Pancreas (tissue), 10 donors: ENCODE measurements at regions not wholly inside any gene's neighbourhood (a gene's known extent, or its start where the extent isn't known, plus 50 kb on each side); places are given as distances from the start of the nearest gene placed in this dataset.

ENCODE experiments used
- ATAC-seq, 4 donors: fragments of 200-7000 bp; cut with Tn5 transposase; one replicate each; pipeline versions ENCODE4 v1.8.0 to v1.9.1; 2020; ENCODE audit warnings: mild to moderate bottlenecking in 4 of 4, moderate library complexity in 4 of 4
- DNase-seq, 6 donors: peaks; one replicate each; pipeline ENCODE4 v3.0.0-alpha.2; 2020
- FAIRE-seq: peaks from 2 replicates; lab custom pipeline; 2012; peaks lifted over from hg19 to GRCh38; lab: Jason Lieb, UNC
- H3K27ac ChIP-seq, 4 donors: fragments of 200-600 bp; sonication (generic); 1 replicate in 3 of 4; 2 replicates in 1 of 4; pipeline versions ENCODE4 v1.5.0 to v1.8.0; 2020
- H3K27me3 ChIP-seq, 4 donors: fragments of 200-600 bp; one replicate each; pipeline ENCODE4 v1.8.0; 2021
- H3K36me3 ChIP-seq, 3 donors: fragments of 200-600 bp; sonication (generic) in 1 of 3; one replicate each; pipeline versions ENCODE4 v1.5.0 to v1.8.0; 2020 to 2021
- H3K4me1 ChIP-seq, 3 donors: fragments of 200-600 bp; one replicate each; pipeline ENCODE4 v1.8.0; 2021
- H3K4me3 ChIP-seq, 4 donors: fragments of 200-600 bp; sonication (generic) in 2 of 4; one replicate each; pipeline versions ENCODE4 v1.5.0 to v1.8.0; 2020 to 2021
- H3K9me3 ChIP-seq, 4 donors: fragments of 200-600 bp; one replicate each; pipeline ENCODE4 v1.8.0; 2021
- WGBS, 2 donors: extraction: QIAGEN DNeasy Blood & Tissue Kit; methylation state at CpG; one replicate each; pipeline ENCODE4 v1.1.7; 2013; 5-methylcytosine and 5-hydroxymethylcytosine counted together
- intact Hi-C, 3 donors: fragments of 100-400 bp; cut with DNase I; formaldehyde crosslinking; loops; one replicate each; pipeline versions ENCODE4 v1.11.1 to v1.14.2; 2022
- TF ChIP-seq, protein P1 (sequence below), 4 donors: fragments of 200-600 bp; sonication (generic) in 3 of 4; IDR thresholded peaks; one replicate each; pipeline versions ENCODE4 v1.5.0 to v1.8.0; 2021; ENCODE audit warnings: antibody characterized with exemption in 4 of 4
- donor health status: healthy with polysubstance abuse.
- donor health status: DM: no; HTN: no; CAD: no; lungs with moderate emphysema.
- donor health status: DM: no; HTN: no; CAD: no.
- donor health status: control.
- donor health status: control.
- donor health status: Bipolar disorder and iron deficiency.
- donor health status: DM: yes; HTN: yes; CAD: no.
- donor health status: DM: no; HTN: no; CAD: no.
- donor health status: DM: no; HTN: no; CAD: no.
- donor health status: DM: yes; HTN: yes; CAD: no.

DNA sequence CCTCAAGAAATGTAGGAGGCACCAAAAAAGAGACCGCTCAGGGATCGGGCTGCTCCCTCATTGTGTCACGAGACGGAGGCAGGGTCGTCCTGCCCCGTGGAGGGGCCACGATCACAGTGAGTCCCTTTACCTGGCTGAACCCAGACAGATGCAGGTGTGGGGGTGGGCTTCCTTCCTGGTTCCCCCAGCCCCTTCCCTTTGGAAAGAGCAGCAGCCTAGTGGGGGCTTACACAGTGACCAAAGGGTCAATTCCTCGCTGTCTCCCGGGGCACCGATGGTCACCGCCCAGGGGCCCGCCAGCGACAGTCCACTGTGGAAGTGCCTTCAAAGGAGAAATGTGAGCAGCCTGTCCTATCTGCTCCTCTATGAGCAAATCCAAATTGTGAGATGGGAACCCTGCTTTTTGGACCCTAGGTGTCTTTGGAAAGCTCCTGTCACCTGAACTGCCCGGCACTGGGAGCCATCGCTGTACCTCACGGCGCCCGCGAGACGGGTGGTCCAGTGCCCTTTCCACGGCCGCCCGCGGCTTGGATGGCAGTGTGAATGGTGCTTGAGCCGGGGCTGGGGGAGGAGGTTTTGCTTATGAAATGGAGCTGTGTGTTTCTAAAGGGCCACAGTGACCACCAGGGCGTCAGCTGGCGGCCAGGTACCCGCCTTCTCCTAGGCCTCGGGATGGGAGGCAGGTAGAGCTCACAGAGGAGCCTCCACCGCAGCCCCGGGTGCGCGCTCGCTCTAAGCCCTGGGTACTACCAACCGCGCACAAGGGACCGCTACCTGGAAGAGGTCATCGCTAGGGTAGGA lies 155.7 kb downstream of the KLF13 start:
- FAIRE-seq (no peak), ATAC-seq (no peak), DNase-seq (no peak)
- TF ChIP-seq, protein P1, sequence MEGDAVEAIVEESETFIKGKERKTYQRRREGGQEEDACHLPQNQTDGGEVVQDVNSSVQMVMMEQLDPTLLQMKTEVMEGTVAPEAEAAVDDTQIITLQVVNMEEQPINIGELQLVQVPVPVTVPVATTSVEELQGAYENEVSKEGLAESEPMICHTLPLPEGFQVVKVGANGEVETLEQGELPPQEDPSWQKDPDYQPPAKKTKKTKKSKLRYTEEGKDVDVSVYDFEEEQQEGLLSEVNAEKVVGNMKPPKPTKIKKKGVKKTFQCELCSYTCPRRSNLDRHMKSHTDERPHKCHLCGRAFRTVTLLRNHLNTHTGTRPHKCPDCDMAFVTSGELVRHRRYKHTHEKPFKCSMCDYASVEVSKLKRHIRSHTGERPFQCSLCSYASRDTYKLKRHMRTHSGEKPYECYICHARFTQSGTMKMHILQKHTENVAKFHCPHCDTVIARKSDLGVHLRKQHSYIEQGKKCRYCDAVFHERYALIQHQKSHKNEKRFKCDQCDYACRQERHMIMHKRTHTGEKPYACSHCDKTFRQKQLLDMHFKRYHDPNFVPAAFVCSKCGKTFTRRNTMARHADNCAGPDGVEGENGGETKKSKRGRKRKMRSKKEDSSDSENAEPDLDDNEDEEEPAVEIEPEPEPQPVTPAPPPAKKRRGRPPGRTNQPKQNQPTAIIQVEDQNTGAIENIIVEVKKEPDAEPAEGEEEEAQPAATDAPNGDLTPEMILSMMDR (IDR thresholded peaks at IDR 0.05), result no peak
- H3K4me3 ChIP-seq, result no peak overlapping the region
- no peak overlapping the region for H3K27ac ChIP-seq
- no peaks in the 10 kb centered on the region for H3K9me3 ChIP-seq
- WGBS, 2 donors, result 95 to 96% methylated on average over 38 of the region's 38 CpGs
- H3K4me1 ChIP-seq, result no peaks in the 10 kb centered on the region
- no peaks in the 10 kb centered on the region for H3K27me3 ChIP-seq
- intact Hi-C loops, result loop anchor here in 1 of 3 donors (5.0 to 10.0 kb wide), 2 partner anchors 45 to 818 kb away; no protein-coding TSS in a partner anchor
- no peaks in the 10 kb centered on the region for H3K36me3 ChIP-seq

DNA sequence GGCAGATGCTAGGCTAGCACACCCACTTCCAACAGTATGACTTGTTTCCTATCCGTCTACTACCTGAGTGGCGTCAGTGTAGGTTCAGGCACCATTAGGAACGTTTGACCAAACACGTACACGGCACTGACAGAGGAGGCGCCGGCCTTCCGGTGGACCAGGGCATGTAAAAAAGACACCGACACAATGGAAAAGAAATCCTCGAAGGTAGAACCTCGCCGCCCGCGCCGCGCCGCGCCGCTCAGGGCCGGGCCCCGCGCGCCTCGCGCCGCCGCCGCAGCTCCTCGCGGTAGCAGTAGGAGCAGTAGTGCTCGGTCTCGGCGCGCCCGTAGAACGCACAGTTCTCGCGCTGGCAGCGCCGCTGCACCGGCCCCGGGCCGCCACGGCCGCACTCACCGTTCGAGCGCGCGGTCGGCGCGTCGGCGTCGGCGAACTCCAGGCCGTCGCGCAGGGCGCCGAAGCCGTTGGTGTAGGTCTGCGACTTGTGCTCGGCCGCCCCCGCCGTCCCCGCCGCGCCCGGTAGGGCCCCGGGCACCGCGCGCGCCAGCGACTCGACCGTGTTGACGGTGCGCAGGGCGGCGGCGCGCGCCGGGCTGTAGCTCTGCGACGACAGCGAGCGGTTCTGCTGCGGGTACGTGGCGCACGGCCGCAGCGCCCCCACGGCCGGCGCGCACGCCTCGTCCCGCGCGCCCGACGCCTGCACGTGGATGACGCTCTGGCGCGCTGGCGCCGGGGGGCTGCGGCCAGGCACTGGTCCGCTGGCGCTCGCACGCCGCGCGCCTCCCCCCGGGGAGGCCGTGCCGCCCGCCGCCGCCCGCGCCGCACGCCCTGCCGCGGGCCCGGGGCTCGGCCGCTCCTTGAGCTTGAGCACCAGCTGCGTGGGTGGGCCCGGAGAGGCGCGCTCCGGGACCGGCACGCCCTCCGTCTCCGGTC lies 156.7 kb downstream of the KLF13 start:
- Histone ChIP-seq H3K36me3 (no peaks in the 10 kb centered on the region), H3K4me1 (peaks cover 0 to 6% (median 6%) of the 10 kb centered on the region in 3 donors), H3K27me3 (no peaks in the 10 kb centered on the region), H3K4me3 (peak overlapping the region in 1 of 4 donors; percentile 10), H3K9me3 (no peaks in the 10 kb centered on the region), H3K27ac (no peak overlapping the region)
- DNase-seq (no peak), FAIRE-seq (no peak), ATAC-seq (no peak)
- intact Hi-C loops, result loop anchor here in 1 of 3 donors (5.0 to 10.0 kb wide), 2 partner anchors 46 to 819 kb away; no protein-coding TSS in a partner anchor
- TF ChIP-seq, protein P1 (IDR thresholded peaks at IDR 0.05), result no peak
- WGBS, 2 donors, result 17 to 38% methylated on average over 102 to 147 of the region's 147 CpGs

DNA sequence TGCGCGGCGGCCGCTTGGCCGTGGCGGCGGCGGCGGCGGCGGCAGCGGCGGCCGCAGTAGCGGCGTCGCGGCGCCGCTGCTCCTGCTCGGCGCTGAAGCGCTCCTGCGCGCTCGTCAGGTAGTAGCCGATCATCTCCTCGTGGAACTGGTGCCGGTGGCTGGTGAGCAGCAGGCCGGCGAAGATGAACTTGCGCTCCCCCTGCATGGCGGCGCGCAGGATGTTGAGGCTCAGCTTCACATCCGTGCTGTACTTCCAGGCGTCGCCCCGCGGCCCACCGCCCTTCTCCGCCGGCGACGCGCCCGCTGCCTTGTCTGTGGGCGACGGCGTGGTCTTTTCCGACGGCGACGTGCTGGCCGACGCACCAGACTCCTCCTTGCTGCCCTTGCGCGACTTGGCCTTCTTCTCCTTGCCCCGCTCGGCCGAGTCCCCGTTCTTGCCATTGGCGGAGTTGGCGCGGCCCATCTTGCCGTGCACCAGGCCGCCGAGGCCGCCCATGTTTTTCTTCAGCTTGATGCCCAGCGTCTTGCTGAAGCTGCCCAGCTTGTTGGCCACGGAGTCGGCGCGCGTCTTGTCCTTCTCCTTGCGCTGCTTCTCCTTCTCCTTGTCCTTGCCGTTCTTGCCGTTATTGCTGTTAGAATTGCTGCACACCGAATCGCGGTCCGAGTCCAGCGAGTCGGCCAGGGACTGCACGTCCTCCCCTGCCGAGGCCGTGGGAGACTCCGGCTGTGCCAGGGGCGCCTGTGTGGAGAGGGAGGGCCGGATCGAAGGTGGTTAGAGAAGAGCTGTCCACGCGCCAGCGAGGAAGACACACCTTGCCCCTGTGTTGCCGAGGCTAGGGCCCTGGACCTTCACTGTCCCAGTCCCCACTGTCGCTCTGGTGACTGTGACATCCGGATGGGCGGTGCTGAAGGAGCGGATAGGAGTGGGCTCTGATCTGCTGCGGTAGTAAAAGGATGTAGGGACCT lies 157.6 kb downstream of the KLF13 start:
- intact Hi-C loops, result loop anchor here in 1 of 3 donors (5.0 to 10.0 kb wide), 2 partner anchors 47 to 819 kb away; no protein-coding TSS in a partner anchor
- H3K27me3 ChIP-seq, result no peaks in the 10 kb centered on the region
- TF ChIP-seq, protein P1 (IDR thresholded peaks at IDR 0.05), result no peak
- ATAC-seq, result no peak
- H3K36me3 ChIP-seq, result no peaks in the 10 kb centered on the region
- DNase-seq, result peak in 1 of 6 donors; percentile 62
- H3K9me3 ChIP-seq, result no peaks in the 10 kb centered on the region
- WGBS, 2 donors, result 78 to 80% methylated on average over 82 to 100 of the region's 100 CpGs
- peaks cover 0 to 9% (median 8%) of the 10 kb centered on the region in 3 donors for H3K4me1 ChIP-seq
- no peak overlapping the region for H3K27ac ChIP-seq
- no peak overlapping the region for H3K4me3 ChIP-seq
- FAIRE-seq, result no peak

DNA sequence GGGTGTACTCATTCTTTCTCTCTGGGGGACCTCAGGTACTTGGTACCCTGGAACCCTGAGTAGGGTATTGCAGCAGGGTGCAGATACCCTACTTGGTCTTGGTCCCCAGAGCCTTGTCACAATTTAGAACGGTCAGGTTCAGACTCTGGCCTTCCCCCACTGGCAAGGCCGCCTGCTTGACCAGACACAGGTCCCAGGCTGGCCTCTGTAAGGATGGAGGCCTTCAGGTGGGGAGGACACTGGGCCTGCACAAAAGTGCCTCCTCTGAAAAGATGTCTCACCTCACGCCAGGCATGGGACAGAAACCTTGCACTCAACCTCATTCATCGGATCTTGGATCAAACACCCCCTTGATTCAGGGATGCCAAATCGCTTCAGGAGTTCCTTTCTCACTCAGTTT lies 158.4 kb downstream of the KLF13 start:
- Histone ChIP-seq H3K4me1 (peaks cover 0 to 9% (median 8%) of the 10 kb centered on the region in 3 donors), H3K36me3 (no peaks in the 10 kb centered on the region), H3K27me3 (no peaks in the 10 kb centered on the region), H3K27ac (no peak overlapping the region), H3K4me3 (no peak overlapping the region), H3K9me3 (no peaks in the 10 kb centered on the region)
- ATAC-seq (no peak), DNase-seq (peak in 1 of 6 donors; percentile 3), FAIRE-seq (no peak)
- TF ChIP-seq, protein P1 (IDR thresholded peaks at IDR 0.05), result no peak
- intact Hi-C loops, result loop anchor here in 2 of 3 donors (5.0 to 10.0 kb wide), 4 partner anchors 48 to 820 kb away; no protein-coding TSS in a partner anchor
- 91 to 97% methylated on average over 5 of the region's 5 CpGs for WGBS, 2 donors
